Astrocyte of the cerebellum (primary cell): ENCODE measurements at regions not wholly inside any gene's neighbourhood (a gene's known extent, or its start where the extent isn't known, plus 50 kb on each side); places are given as distances from the start of the nearest gene placed in this dataset.

Experiments used
- DNase-seq: peaks from one replicate; pipeline ENCODE4 v3.0.0-alpha.2; 2011; ENCODE audit warnings: low read depth
- H3K4me3 ChIP-seq: 2 replicates; pipeline ENCODE4 v1.5.1; 2011; ENCODE audit warnings: mild to moderate bottlenecking, low read depth, low read length, moderate library complexity
- CTCF ChIP-seq: IDR thresholded peaks from 2 replicates; pipeline ENCODE4 v1.5.1; 2012; ENCODE audit warnings: low read length, low read depth, moderate library complexity, mild to moderate bottlenecking; ENCODE audit errors: missing control alignments
- in situ Hi-C: cut with HindIII; loops from 2 replicates; pipeline ENCODE4 v1.10.0; 2017; ENCODE audit warnings: low sequenced_read_pairs

GRCh38 chr4:111792632-111793031, 352.6 kb upstream of the FAM241A start:
- no peak for TF ChIP-seq CTCF
- H3K4me3 ChIP-seq = no peak overlapping the region
- no peak for DNase-seq
- in situ Hi-C loops = no loop called here

- DNase-seq = no peak
- no peak for TF ChIP-seq CTCF
- in situ Hi-C loops = no loop called here
- H3K4me3 ChIP-seq = no peak overlapping the region
Observed at GRCh38 chr4:111793433-111794091, 351.7 kb upstream of the FAM241A start.

- no peak overlapping the region for H3K4me3 ChIP-seq
- DNase-seq = no peak
- TF ChIP-seq CTCF = no peak
- in situ Hi-C loops = no loop called here
Observed at GRCh38 chr4:111797455-111798163, 347.6 kb upstream of the FAM241A start.

GRCh38 chr4:111798840-111799239, 346.4 kb upstream of the FAM241A start:
- DNase-seq = no peak
- in situ Hi-C loops = no loop called here
- no peak overlapping the region for H3K4me3 ChIP-seq
- peak; percentile 14 for TF ChIP-seq CTCF

GRCh38 chr4:111800551-111800950, 344.7 kb upstream of the FAM241A start:
- no peak for DNase-seq
- no peak overlapping the region for H3K4me3 ChIP-seq
- in situ Hi-C loops = no loop called here
- no peak for TF ChIP-seq CTCF

GRCh38 chr4:111802191-111802590, 343.1 kb upstream of the FAM241A start:
- no peak overlapping the region for H3K4me3 ChIP-seq
- in situ Hi-C loops = no loop called here
- no peak for DNase-seq
- no peak for TF ChIP-seq CTCF
